Activated CD4-positive, alpha-beta T cell treated with anti-CD3 and anti-CD28 coated beads, Interleukin-2, Interleukin-4, amounts not matched to agents 100 ng/mL and 50 ng/mL, durations not matched to agents 16 hours and 8 hours (primary cell): ENCODE measurements at regions not wholly inside any gene's neighbourhood (a gene's known extent, or its start where the extent isn't known, plus 50 kb on each side); places are given as distances from the start of the nearest gene placed in this dataset.

ENCODE experiments used
- DNase-seq: peaks from one replicate; pipeline ENCODE4 v3.0.0-alpha.2; 2020; ENCODE audit warnings: low spot score

DNA sequence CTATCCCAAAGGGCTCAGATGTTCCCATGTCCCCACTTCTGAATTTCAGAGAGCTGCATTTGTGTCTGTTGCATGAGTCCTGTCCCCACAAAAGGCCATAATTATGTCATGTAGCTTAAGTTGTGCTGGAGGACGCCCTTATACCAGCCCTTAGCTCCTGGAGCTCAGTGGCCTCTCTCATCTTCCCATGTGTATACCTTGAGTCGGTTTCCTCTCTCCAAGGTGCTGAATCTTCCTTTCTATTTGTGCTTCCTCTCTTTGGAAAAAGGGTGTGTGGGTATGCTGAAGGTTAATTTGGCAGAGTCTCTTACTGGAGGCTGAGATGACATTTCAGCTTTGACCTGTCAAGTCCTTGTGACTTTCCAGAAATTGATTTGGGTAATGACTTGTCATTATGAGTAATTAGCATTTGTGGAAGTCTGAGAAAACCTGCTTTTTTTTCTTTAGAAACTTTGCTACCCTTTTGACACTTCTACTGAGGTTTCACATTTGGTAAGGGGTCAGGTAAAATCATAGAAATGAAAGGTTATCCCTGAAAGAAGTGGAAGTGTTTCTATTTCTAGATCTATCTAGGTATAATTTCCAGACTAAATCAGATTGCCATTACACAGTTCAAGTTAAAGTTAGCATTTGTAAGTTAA, 185.4 kb downstream of the ABCC12 start:
- DNase-seq, result no peak

DNA sequence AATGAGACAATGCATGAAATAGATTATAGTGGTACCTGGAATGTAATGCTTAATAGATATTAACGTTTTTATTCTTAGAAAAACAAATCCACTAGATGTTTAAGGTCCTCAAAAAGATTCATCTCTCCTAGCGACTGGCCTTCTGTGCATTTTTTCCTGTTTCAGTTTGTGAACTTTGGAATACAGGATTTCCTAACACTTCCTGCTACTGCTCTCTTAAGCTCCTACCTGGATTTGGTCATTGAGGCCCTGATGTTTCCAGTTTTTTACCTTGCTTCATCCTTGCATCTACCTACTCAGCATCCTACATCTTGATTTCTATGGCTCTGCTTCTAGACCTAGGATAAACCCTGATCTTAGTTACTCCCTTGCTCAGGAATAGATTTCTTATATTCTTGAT, 188.4 kb downstream of the ABCC12 start:
- no peak for DNase-seq

- no peak for DNase-seq
Observed at GRCh38 chr16:47966325-47966724, 189.5 kb downstream of the ABCC12 start.

DNA sequence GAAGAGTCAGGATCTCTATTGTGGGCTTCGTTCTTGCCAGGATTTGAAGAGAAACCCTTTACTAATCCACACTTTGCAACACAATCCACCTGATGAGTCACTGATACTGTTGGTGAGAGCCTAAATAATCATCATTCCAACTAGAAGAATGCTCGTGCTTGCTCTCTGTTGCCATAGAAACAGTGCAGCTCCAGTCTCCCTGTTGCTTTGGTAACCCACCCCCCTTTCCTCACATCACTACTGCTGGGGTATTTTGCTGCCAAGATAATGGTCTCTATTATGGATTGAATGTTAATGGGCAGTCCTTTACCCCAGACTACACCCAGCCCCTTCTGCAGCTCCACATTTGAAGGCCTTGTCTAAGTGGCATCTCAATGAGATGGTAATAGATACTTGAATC, 190.4 kb downstream of the ABCC12 start:
- DNase-seq, result no peak

DNA sequence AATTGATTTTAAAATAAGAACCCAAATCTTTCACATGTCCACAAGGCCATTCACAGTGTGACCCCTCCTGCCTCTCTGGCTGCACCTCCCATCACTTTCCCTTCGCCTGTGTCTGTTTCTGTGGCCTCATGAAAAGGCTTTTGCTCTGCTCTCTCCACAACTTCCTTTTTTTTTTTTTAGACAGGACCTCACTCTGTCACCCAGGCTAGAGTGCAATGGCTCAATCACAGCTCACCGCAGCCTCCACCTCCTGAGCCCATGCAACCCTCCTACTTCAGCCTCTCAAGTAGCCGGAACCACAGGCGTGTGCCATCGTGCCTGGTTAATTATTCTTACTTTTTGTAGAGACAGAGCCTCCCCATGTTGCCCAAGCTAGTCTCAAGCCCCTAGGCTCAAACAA, 197.1 kb downstream of the ABCC12 start:
- DNase-seq, result no peak

DNA sequence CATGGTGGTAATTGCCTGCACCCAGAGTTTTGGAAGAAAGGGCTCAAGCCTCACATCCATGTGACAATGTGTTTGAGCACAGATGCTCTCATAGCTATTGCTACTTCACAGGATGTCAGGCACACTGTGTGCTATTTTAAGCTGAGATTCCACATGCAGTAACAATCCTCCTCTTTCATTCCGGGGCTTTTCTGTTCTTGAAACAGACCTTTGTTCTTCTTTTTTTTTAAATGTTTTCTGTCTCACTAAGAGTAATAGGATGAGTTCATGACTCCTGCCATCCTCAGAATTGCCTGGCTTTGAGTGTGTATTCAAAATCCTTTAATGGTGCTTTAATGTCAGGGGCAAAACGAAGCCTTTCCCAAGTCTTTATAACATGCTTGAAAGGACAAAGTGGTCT, 198.9 kb downstream of the ABCC12 start:
- DNase-seq, result no peak

GRCh38 chr16:47949714-47950113, 206.1 kb downstream of the ABCC12 start:
- no peak for DNase-seq

- no peak for DNase-seq
Observed at GRCh38 chr16:47949276-47949675, 206.5 kb downstream of the ABCC12 start.

- no peak for DNase-seq
Observed at GRCh38 chr16:47947723-47948122, 208.1 kb downstream of the ABCC12 start.

DNA sequence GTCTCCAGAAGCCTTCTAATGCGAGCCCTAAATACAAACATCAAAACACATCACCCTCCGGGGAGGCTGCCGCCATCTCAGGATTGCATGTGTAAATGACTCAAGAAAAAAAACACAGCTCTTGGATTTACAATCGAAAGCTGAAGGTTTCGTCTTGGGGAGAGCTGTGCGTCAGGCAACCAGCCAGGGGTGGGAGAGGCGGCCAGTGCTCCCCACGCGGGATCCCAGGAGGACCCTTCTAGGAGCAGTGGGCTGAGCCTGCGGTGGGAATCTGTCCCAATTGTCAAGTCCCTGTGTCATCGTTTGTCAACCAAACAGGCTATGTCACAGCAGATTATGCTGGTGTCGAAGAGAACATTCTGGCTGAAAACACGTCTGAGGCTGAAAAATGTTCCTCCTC, 209.7 kb downstream of the ABCC12 start:
- DNase-seq, result no peak

GRCh38 chr16:47944589-47944988, 211.2 kb downstream of the ABCC12 start:
- no peak for DNase-seq

GRCh38 chr16:47943235-47943634, 212.6 kb downstream of the ABCC12 start:
- DNase-seq, result no peak

GRCh38 chr16:47940466-47940865, 215.3 kb downstream of the ABCC12 start:
- DNase-seq, result no peak

DNA sequence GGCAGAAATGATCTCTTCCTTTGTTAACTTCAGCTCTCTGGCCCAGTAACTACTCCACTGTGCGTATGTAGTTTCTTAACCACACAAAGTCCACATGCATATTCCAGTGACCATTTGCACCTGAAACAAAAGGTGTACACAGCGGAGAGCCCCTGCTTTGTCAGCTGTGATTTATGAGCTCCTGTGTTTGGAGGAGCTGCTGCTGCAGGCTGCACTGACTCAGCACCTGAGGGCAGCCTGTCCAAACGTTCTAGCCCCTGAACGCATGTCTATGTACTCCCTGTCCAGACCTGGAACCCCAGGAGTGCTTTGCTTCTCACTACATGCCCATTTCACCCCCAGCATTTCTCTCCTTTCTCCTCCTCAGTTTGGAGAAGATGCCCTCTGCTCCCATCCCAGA, 216.1 kb downstream of the ABCC12 start:
- DNase-seq, result no peak

DNA sequence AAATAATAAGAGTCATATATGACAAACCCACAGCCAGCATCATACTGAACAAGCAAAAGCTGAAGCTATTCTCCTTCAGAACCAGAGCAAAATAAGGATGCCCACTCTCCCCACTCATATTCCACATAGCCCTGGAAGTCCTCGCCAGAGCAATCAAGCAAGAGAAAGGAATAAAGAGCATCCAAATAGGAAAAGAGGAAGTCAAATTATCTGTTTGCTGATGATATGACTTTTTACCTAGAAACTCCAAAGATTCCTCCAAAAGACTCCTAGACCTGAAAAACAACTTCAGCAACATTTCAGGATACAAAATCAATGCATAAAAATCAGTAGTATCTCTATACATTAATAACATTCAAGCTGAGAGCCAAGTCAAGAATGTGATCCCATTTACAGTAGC, 217.5 kb downstream of the ABCC12 start:
- DNase-seq, result no peak

GRCh38 chr16:47928008-47928407, 227.8 kb downstream of the ABCC12 start:
- DNase-seq, result no peak

- DNase-seq, result no peak
Observed at GRCh38 chr16:47927330-47927729, 228.5 kb downstream of the ABCC12 start.

DNA sequence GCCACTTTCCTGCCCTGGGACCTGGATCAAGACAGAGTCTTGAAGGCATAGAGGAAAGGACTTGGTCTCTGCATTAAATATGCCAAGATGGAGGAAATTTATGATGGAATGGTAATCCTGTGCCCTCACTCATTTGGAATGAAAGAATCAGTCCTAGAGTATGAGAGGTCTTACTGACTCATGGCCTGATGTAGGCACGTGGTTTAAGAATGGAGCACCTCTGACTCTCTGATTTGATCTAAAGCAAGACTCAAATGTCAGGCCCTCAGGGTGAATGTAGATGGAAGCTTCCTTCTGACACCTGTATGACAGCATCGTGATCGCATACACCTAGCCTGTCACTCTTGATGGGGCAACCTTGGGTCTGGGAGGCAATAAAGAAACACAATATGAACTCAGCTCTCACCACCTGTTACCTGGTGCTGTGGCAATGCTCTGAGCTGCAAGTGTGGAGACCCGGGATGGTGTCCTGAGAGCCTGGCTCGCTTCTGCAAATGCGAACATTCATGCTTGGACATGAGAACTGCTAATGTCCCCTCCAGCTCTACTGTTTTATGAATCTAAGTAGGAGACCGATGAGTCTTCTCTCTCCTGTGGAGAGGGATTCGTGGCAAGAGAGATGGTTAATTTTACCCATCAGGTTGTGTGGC, 229.9 kb downstream of the ABCC12 start:
- DNase-seq, result no peak

- DNase-seq, result no peak
Observed at GRCh38 chr16:47924950-47925349, 230.8 kb downstream of the ABCC12 start.

DNA sequence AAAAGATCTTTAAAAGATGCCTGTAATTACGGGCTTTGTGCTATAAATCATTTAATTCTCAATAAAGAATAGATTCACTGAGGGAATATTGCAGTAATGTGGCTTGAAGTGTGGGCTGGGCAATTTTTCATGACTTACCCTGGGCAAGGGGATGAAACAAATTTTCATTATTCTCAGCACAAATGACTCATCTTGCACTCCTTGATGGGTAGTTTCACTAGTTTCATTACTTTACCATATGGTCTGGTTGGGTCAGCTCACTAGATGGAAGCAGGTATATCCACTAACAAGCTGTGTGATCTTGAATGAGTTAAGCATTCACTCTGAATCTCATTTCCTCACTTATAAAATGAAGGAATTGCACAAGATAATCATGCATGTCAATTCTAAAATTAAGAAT, 234.3 kb downstream of the ABCC12 start:
- no peak for DNase-seq

DNA sequence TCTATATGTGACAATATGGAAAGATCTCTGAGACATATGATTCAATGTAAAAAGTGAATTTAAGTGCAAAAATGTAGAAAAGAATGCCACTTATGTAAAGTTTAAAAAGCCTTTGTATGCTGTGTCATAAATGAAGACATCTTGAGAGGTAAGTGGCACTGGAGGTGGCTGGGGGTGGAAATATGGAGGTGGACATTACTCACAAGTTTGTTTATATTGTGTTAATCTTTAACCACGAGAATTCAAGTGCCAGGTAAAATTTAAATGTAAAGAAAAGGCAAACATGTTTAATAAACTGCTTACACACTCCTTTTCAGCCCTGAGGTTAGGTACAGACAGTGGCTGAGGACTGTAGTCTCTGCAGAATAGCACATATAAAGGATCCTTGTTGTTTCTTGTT, 235.1 kb downstream of the ABCC12 start:
- no peak for DNase-seq

GRCh38 chr16:47917118-47917517, 238.7 kb downstream of the ABCC12 start:
- DNase-seq, result no peak

DNA sequence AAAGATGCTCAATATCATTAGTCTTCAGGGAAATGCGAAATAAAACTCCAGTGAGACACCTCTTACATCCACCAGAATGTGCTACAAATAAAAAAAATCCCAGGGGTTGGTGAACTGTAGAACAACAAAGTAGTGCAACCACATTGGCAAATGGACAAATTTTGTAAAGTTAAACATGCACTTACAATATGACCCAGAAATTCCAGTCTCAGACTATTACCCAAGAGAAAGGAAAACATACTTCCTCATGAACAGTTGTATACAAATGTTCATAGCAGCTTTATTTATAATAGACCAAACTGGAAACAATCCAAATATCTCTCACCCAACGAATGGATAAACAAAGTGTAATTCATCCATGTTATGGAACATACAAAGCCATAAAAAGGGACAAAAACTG, 239.5 kb downstream of the ABCC12 start:
- no peak for DNase-seq

- no peak for DNase-seq
Observed at GRCh38 chr16:47907109-47907508, 248.7 kb downstream of the ABCC12 start.
